Loucy (cell line): ENCODE measurements at regions not wholly inside any gene's neighbourhood (a gene's known extent, or its start where the extent isn't known, plus 50 kb on each side); places are given as distances from the start of the nearest gene placed in this dataset.

ENCODE experiments used
- EZH2phosphoT487 ChIP-seq: fragments of 200-600 bp; IDR thresholded peaks from 2 replicates; pipeline ENCODE4 v1.6.1; 2018; ENCODE audit warnings: antibody characterized with exemption, mild to moderate bottlenecking, moderate library complexity, borderline replicate concordance
- TF ChIP-seq, protein P1 (sequence below): fragments of 200-600 bp; sonication (generic); conservative IDR thresholded peaks from 2 replicates; pipeline ENCODE4 v1.5.1; 2014; ENCODE audit warnings: mild to moderate bottlenecking, antibody characterized with exemption, low read length

DNA sequence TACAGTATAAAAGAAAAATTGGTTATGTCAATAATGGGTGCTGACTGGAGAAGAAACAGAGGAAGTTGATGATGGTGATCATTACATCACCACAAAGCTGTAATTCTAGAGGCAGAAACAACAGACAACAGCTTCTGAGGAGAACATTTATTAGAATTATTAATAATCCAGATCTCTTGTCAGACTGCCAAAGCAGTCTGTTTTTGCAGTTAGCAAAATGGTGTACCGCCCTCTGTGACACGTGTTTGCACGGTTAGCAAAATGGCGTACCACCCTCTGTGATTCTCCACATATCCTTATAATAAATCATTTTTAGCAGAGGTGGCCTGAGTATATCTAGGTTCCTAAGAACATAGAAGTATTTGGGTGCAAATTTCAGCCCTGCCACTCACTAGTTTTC lies 154.0 kb upstream of the TENT5D start:
- TF ChIP-seq, protein P1, sequence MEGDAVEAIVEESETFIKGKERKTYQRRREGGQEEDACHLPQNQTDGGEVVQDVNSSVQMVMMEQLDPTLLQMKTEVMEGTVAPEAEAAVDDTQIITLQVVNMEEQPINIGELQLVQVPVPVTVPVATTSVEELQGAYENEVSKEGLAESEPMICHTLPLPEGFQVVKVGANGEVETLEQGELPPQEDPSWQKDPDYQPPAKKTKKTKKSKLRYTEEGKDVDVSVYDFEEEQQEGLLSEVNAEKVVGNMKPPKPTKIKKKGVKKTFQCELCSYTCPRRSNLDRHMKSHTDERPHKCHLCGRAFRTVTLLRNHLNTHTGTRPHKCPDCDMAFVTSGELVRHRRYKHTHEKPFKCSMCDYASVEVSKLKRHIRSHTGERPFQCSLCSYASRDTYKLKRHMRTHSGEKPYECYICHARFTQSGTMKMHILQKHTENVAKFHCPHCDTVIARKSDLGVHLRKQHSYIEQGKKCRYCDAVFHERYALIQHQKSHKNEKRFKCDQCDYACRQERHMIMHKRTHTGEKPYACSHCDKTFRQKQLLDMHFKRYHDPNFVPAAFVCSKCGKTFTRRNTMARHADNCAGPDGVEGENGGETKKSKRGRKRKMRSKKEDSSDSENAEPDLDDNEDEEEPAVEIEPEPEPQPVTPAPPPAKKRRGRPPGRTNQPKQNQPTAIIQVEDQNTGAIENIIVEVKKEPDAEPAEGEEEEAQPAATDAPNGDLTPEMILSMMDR, result no peak
- no peak for TF ChIP-seq EZH2phosphoT487
